Lower leg skin (tissue), 3 donors: ENCODE measurements at regions not wholly inside any gene's neighbourhood (a gene's known extent, or its start where the extent isn't known, plus 50 kb on each side); places are given as distances from the start of the nearest gene placed in this dataset.

Experiments
- POLR2A ChIP-seq, 2 donors: fragments of 450-650 bp; IDR thresholded peaks; one replicate each; pipeline ENCODE4 v1.6.1; 2016 to 2017; ENCODE audit warnings: antibody characterized with exemption in 2 of 2, mild to moderate bottlenecking in 1 of 2, moderate library complexity in 1 of 2
- TF ChIP-seq, protein P1 (sequence below), 3 donors: fragments of 450-650 bp; IDR thresholded peaks; one replicate each; pipeline ENCODE4 v1.5.1; 2016; ENCODE audit warnings: antibody characterized with exemption in 3 of 3, mild to moderate bottlenecking in 3 of 3, moderate library complexity in 2 of 3

DNA sequence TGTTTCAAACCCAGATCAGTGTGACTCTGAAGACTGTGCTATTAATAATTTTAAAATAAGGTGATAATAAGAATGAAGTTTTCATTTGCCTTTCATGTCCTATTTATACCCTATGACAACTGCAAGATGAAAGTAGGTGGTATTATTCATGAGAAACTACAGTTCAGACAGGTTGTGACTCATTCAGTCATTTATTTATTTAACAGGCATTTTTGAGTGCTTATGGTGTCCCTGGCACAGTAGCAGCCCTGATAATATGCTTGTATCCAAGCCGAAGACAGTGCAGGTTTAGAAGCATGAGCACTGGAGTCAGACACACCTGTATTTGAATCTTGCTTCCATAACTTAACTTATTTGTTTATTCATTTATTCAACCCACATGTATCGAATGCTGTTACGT, 87.1 kb downstream of the FZD1 start:
- TF ChIP-seq, protein P1, sequence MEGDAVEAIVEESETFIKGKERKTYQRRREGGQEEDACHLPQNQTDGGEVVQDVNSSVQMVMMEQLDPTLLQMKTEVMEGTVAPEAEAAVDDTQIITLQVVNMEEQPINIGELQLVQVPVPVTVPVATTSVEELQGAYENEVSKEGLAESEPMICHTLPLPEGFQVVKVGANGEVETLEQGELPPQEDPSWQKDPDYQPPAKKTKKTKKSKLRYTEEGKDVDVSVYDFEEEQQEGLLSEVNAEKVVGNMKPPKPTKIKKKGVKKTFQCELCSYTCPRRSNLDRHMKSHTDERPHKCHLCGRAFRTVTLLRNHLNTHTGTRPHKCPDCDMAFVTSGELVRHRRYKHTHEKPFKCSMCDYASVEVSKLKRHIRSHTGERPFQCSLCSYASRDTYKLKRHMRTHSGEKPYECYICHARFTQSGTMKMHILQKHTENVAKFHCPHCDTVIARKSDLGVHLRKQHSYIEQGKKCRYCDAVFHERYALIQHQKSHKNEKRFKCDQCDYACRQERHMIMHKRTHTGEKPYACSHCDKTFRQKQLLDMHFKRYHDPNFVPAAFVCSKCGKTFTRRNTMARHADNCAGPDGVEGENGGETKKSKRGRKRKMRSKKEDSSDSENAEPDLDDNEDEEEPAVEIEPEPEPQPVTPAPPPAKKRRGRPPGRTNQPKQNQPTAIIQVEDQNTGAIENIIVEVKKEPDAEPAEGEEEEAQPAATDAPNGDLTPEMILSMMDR (IDR thresholded peaks at IDR 0.05): no peak
- no peak for TF ChIP-seq POLR2A (IDR thresholded peaks at IDR 0.05)
